HEK293 (cell line): ENCODE measurements at regions not wholly inside any gene's neighbourhood (a gene's known extent, or its start where the extent isn't known, plus 50 kb on each side); places are given as distances from the start of the nearest gene placed in this dataset.

Experiments
- BCL11B ChIP-seq: fragments of 450-650 bp; formaldehyde crosslinking; IDR thresholded peaks from 2 replicates; pipeline ENCODE4 v1.5.1; 2016; ENCODE audit warnings: low read depth, missing biosample characterization, missing genetic modification characterization
- IKZF3 ChIP-seq: fragments of 450-650 bp; IDR thresholded peaks from 2 replicates; pipeline ENCODE4 v1.5.0; 2018; ENCODE audit warnings: missing biosample characterization, mild to moderate bottlenecking, missing genetic modification characterization, moderate library complexity
- SETDB1 ChIP-seq: IDR thresholded peaks from one replicate; pipeline ENCODE4 v1.6.1; 2017; ENCODE audit warnings: mild to moderate bottlenecking, low read length, moderate library complexity, mixed read lengths; ENCODE audit not compliant: insufficient read length
- YY1 ChIP-seq: fragments of 450-650 bp; formaldehyde crosslinking; IDR thresholded peaks from 2 replicates; pipeline ENCODE4 v1.5.1; 2018; ENCODE audit warnings: missing biosample characterization, missing genetic modification characterization
- ZBTB8A ChIP-seq: fragments of 450-650 bp; formaldehyde crosslinking; IDR thresholded peaks from 2 replicates; pipeline ENCODE4 v1.5.1; 2016; ENCODE audit warnings: missing biosample characterization, missing genetic modification characterization
- ZNF114 ChIP-seq: fragments of 450-650 bp; formaldehyde crosslinking; IDR thresholded peaks from 2 replicates; pipeline ENCODE4 v1.5.0; 2017; ENCODE audit warnings: missing biosample characterization, missing genetic modification characterization
- ZNF202 ChIP-seq: fragments of 450-650 bp; formaldehyde crosslinking; IDR thresholded peaks from 2 replicates; pipeline ENCODE4 v1.5.1; 2016; ENCODE audit warnings: missing biosample characterization, missing genetic modification characterization, borderline replicate concordance
- ZNF350 ChIP-seq: fragments of 450-650 bp; formaldehyde crosslinking; IDR thresholded peaks from 2 replicates; pipeline ENCODE4 v1.5.0; 2017; ENCODE audit warnings: missing biosample characterization, mild to moderate bottlenecking, missing genetic modification characterization
- ZNF423 ChIP-seq: fragments of 450-650 bp; formaldehyde crosslinking; IDR thresholded peaks from 2 replicates; pipeline ENCODE4 v1.5.1; 2016; ENCODE audit warnings: missing biosample characterization, missing genetic modification characterization
- ZNF664 ChIP-seq: fragments of 450-650 bp; formaldehyde crosslinking; IDR thresholded peaks from 2 replicates; pipeline ENCODE4 v1.5.1; 2016; ENCODE audit warnings: missing biosample characterization, missing genetic modification characterization
- ZNF76 ChIP-seq: fragments of 450-650 bp; formaldehyde crosslinking; IDR thresholded peaks from 2 replicates; pipeline ENCODE4; 2016; ENCODE audit warnings: low read depth, missing biosample characterization, missing genetic modification characterization, borderline replicate concordance
- TF ChIP-seq, protein P1 (sequence below): fragments of 450-650 bp; formaldehyde crosslinking; IDR thresholded peaks from 2 replicates; pipeline ENCODE4 v1.5.1; 2016; ENCODE audit warnings: missing biosample characterization, missing genetic modification characterization
- TF ChIP-seq, protein P2 (sequence below): fragments of 450-650 bp; formaldehyde crosslinking; IDR thresholded peaks from 2 replicates; pipeline ENCODE4 v1.5.1; 2016; ENCODE audit warnings: missing biosample characterization, missing genetic modification characterization, low read depth
- TF ChIP-seq, protein P3 (sequence below): fragments of 450-650 bp; formaldehyde crosslinking; conservative IDR thresholded peaks from 2 replicates; pipeline ENCODE4 v1.5.1; 2016; ENCODE audit warnings: low read depth, missing biosample characterization, missing genetic modification characterization

DNA sequence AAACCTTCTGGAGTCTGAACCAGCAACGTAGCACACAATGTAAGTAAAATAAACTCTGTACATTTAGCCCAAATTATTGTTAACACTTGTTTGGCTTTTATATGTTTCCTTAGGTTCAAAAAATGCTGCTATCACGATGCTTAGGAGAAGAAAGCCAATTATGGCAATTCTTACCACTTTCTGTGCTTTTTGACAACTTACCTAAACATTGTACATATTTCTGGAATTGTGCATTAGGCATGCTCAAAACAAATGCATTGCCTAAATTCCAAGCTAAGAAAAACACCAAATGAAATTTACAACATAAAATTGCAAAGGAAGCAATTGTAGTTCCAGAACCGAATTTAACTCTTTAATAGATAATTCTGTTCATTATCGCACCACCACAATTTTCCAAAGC, 585.6 kb upstream of the DSEL start:
- no peak for TF ChIP-seq ZBTB8A (tag by site-specific recombination)
- no peak for TF ChIP-seq BCL11B (tag by site-specific recombination)
- no peak for TF ChIP-seq YY1 (tag by site-specific recombination)
- TF ChIP-seq SETDB1 = no peak
- TF ChIP-seq, protein P1, sequence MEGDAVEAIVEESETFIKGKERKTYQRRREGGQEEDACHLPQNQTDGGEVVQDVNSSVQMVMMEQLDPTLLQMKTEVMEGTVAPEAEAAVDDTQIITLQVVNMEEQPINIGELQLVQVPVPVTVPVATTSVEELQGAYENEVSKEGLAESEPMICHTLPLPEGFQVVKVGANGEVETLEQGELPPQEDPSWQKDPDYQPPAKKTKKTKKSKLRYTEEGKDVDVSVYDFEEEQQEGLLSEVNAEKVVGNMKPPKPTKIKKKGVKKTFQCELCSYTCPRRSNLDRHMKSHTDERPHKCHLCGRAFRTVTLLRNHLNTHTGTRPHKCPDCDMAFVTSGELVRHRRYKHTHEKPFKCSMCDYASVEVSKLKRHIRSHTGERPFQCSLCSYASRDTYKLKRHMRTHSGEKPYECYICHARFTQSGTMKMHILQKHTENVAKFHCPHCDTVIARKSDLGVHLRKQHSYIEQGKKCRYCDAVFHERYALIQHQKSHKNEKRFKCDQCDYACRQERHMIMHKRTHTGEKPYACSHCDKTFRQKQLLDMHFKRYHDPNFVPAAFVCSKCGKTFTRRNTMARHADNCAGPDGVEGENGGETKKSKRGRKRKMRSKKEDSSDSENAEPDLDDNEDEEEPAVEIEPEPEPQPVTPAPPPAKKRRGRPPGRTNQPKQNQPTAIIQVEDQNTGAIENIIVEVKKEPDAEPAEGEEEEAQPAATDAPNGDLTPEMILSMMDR (tag by site-specific recombination) = no peak
- TF ChIP-seq, protein P2, sequence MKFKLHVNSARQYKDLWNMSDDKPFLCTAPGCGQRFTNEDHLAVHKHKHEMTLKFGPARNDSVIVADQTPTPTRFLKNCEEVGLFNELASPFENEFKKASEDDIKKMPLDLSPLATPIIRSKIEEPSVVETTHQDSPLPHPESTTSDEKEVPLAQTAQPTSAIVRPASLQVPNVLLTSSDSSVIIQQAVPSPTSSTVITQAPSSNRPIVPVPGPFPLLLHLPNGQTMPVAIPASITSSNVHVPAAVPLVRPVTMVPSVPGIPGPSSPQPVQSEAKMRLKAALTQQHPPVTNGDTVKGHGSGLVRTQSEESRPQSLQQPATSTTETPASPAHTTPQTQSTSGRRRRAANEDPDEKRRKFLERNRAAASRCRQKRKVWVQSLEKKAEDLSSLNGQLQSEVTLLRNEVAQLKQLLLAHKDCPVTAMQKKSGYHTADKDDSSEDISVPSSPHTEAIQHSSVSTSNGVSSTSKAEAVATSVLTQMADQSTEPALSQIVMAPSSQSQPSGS (tag by site-specific recombination) = no peak
- TF ChIP-seq, protein P3, sequence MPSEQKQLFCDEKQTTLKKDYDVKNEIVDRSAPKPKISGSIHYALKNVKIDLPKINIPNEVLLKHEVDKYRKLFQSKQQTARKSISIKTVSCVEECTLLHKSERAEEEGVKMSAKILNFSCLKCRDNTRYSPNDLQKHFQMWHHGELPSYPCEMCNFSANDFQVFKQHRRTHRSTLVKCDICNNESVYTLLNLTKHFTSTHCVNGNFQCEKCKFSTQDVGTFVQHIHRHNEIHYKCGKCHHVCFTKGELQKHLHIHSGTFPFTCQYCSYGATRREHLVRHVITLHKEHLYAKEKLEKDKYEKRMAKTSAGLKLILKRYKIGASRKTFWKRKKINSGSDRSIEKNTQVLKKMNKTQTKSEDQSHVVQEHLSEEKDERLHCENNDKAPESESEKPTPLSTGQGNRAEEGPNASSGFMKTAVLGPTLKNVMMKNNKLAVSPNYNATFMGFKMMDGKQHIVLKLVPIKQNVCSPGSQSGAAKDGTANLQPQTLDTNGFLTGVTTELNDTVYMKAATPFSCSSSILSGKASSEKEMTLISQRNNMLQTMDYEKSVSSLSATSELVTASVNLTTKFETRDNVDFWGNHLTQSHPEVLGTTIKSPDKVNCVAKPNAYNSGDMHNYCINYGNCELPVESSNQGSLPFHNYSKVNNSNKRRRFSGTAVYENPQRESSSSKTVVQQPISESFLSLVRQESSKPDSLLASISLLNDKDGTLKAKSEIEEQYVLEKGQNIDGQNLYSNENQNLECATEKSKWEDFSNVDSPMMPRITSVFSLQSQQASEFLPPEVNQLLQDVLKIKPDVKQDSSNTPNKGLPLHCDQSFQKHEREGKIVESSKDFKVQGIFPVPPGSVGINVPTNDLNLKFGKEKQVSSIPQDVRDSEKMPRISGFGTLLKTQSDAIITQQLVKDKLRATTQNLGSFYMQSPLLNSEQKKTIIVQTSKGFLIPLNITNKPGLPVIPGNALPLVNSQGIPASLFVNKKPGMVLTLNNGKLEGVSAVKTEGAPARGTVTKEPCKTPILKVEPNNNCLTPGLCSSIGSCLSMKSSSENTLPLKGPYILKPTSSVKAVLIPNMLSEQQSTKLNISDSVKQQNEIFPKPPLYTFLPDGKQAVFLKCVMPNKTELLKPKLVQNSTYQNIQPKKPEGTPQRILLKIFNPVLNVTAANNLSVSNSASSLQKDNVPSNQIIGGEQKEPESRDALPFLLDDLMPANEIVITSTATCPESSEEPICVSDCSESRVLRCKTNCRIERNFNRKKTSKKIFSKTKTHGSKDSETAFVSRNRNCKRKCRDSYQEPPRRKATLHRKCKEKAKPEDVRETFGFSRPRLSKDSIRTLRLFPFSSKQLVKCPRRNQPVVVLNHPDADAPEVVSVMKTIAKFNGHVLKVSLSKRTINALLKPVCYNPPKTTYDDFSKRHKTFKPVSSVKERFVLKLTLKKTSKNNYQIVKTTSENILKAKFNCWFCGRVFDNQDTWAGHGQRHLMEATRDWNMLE (tag by site-specific recombination) = no peak
- TF ChIP-seq ZNF423 (tag by site-specific recombination) = no peak
- TF ChIP-seq ZNF664 (tag by site-specific recombination) = no peak
- TF ChIP-seq IKZF3 (tag by site-specific recombination) = no peak
- no peak for TF ChIP-seq ZNF76 (tag by site-specific recombination)
- no peak for TF ChIP-seq ZNF114 (tag by site-specific recombination)
- no peak for TF ChIP-seq ZNF202
- TF ChIP-seq ZNF350 (tag by site-specific recombination) = no peak
